ENCODE measurements at regions not wholly inside any gene's neighbourhood (a gene's known extent, or its start where the extent isn't known, plus 50 kb on each side); places are given as distances from the start of the nearest gene placed in this dataset.

GRCh38 chr17:53668854-53669253, 153.9 kb upstream of the KIF2B start:
- no peaks in the 10 kb centered on the region for H3K4me1 ChIP-seq
- H3K27me3 ChIP-seq, result no peaks in the 10 kb centered on the region
- H3K36me3 ChIP-seq, result no peaks in the 10 kb centered on the region
- H3K27ac ChIP-seq, result no peak overlapping the region
- intact Hi-C loops (cut with DNase I), result no loop called here
- ATAC-seq (no peak), DNase-seq (no peak)
- no peak overlapping the region for H3K4me3 ChIP-seq
- peaks cover 0 to 7% of the 10 kb centered on the region in 2 donors for H3K9me3 ChIP-seq
- no peak for TF ChIP-seq CTCF (IDR thresholded peaks at IDR 0.05)

DNA sequence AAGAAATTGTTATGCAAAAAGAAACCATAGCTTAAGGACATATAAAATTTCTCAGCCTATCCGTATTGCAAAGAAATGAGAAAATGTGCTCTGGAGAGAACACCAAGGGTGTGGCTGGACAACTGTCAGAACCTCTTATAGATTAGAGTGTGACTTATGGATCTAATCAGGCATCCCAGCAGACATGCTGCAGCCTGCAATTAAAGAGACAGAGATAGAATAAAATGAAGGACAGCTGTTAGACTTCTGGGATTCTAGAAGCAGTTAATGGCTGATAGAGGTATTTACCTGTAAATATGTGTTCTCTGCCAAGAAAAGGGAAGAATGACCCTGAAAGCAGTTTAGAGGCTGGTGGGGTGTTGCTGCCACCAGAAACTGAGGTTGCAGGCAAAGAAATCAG, 160.1 kb upstream of the KIF2B start:
- Histone ChIP-seq H3K36me3 (no peaks in the 10 kb centered on the region), H3K27ac (no peak overlapping the region), H3K4me1 (no peaks in the 10 kb centered on the region), H3K27me3 (no peaks in the 10 kb centered on the region), H3K4me3 (no peak overlapping the region), H3K9me3 (peaks cover 0 to under 1% of the 10 kb centered on the region in 2 donors)
- ATAC-seq (no peak), DNase-seq (no peak)
- intact Hi-C loops (cut with DNase I), result no loop called here
- no peak for TF ChIP-seq CTCF (IDR thresholded peaks at IDR 0.05)

- Histone ChIP-seq H3K4me1 (no peaks in the 10 kb centered on the region), H3K27me3 (no peaks in the 10 kb centered on the region), H3K4me3 (no peak overlapping the region), H3K9me3 (no peaks in the 10 kb centered on the region), H3K27ac (no peak overlapping the region), H3K36me3 (no peaks in the 10 kb centered on the region)
- no peak for TF ChIP-seq CTCF (IDR thresholded peaks at IDR 0.05)
- intact Hi-C loops (cut with DNase I), result no loop called here
- DNase-seq (no peak), ATAC-seq (no peak)
These were observed 163.5 kb upstream of the KIF2B start for GRCh38 chr17:53659181-53659580.

- Histone ChIP-seq H3K9me3 (no peaks in the 10 kb centered on the region), H3K4me1 (no peaks in the 10 kb centered on the region), H3K27ac (no peak overlapping the region), H3K4me3 (no peak overlapping the region), H3K36me3 (no peaks in the 10 kb centered on the region), H3K27me3 (no peaks in the 10 kb centered on the region)
- DNase-seq, result no peak
- intact Hi-C loops (cut with DNase I), result no loop called here
- no peak for TF ChIP-seq CTCF (IDR thresholded peaks at IDR 0.05)
- no peak for ATAC-seq
These were observed 167.1 kb upstream of the KIF2B start for GRCh38 chr17:53655591-53655990.

DNA sequence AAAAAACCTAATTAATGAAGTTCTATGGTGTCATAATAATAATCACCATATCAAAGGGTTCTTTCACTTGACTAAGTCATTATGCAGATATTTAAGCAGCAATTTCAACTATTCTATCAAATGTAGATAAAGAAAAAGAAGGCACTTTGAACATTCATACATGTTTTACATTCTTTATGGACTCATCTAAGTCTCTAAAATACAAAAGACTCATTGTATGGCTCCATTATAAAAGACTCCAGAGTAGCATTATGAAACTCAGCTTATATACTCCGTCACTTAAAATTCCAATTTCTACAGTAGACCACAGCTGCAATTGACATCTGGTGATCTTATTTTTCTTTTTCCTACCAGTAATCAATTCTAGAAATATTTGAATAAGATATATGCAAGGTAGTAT, 173.5 kb upstream of the KIF2B start:
- H3K4me1 ChIP-seq, result no peaks in the 10 kb centered on the region
- no peaks in the 10 kb centered on the region for H3K36me3 ChIP-seq
- no peak overlapping the region for H3K27ac ChIP-seq
- ATAC-seq (no peak), DNase-seq (no peak)
- peaks cover 0 to 10% of the 10 kb centered on the region in 2 donors for H3K9me3 ChIP-seq
- no peak overlapping the region for H3K4me3 ChIP-seq
- H3K27me3 ChIP-seq, result no peaks in the 10 kb centered on the region
- intact Hi-C loops (cut with DNase I), result no loop called here
- no peak for TF ChIP-seq CTCF (IDR thresholded peaks at IDR 0.05)

Data from left lung (tissue), 4 donors.